ENCODE measurements at regions not wholly inside any gene's neighbourhood (a gene's known extent, or its start where the extent isn't known, plus 50 kb on each side); places are given as distances from the start of the nearest gene placed in this dataset.
A peak's percentile ranks its signal among the peaks of the same experiment; 100 is the strongest.

DNA sequence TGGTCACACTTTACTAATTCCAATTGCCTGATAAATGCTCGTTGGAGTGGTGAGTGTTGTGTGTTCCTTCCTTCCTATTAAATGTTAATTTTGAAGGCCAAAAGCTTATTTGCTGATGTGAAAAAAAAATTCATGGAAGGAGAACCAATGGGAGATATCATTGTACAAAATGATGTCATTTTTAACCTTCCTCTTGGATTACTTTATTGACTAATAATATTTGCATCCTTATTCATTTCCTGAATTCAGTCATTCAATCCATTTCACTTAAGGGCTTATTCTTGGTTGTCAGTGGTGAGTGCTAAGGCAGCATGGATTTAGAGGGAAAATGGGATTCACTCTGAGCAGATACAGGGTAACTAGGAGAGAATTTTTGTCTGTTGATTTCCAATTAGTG, 216.0 kb upstream of the HTR2A start:
- Histone ChIP-seq H3K27ac (ENCODE audit: extremely low read length, insufficient read depth, low read length) (no peak overlapping the region), H3K27me3 (ENCODE audit: control insufficient read depth in 1 of 2, insufficient read depth in 2 of 2, low read length in 2 of 2) (no peaks in the 10 kb centered on the region; a peak in 1 of 5 replicates), H3K4me2 (ENCODE audit: low read depth, low read length) (no peak overlapping the region), H3K9ac (ENCODE audit: insufficient read depth, low read depth, low read length) (no peak overlapping the region), H2AFZ (ENCODE audit: low read length) (no peak overlapping the region), H3K36me3 (replicated peaks in 1 of 2; ENCODE audit: control insufficient read depth in 1 of 2, insufficient read depth in 2 of 2, low read length in 2 of 2) (no peaks in the 10 kb centered on the region), H3K4me3 (replicated peaks in 1 of 3; ENCODE audit: insufficient read depth in 1 of 3, low read depth in 2 of 3, low read length in 3 of 3) (no peak overlapping the region), H3K4me1 (ENCODE audit: insufficient read depth, low read length) (no peaks in the 10 kb centered on the region), H4K20me1 (ENCODE audit: insufficient read depth, low read length) (no peaks in the 10 kb centered on the region), H3K9me3 (ENCODE audit: low read length) (no peaks in the 10 kb centered on the region), H3K79me2 (ENCODE audit: insufficient read depth, low read length) (no peaks in the 10 kb centered on the region)
- no peak for ATAC-seq
- no peak for DNase-seq (ENCODE audit: low spot score)
- intact Hi-C loops (cut with micrococcal nuclease; ENCODE audit: unreplicated experiment) (no loop called here), in situ Hi-C loops (cut with HindIII; ENCODE audit: extremely low pct_ligation_motif_present, low pct_unique_long_range_greater_than_20kb) (no loop called here)
- ChIA-PET CTCF (ENCODE audit: low intra/inter-chr PET ratio, low total read pairs) (no interaction called here), POLR2A (no interaction called here)
- 0% methylated on average over 1 of the region's 1 CpG for WGBS (ENCODE audit: low lambda C conversion rate)
- no TSS peak for BruUV-seq (replicated peaks)
- TF ChIP-seq, protein P1, sequence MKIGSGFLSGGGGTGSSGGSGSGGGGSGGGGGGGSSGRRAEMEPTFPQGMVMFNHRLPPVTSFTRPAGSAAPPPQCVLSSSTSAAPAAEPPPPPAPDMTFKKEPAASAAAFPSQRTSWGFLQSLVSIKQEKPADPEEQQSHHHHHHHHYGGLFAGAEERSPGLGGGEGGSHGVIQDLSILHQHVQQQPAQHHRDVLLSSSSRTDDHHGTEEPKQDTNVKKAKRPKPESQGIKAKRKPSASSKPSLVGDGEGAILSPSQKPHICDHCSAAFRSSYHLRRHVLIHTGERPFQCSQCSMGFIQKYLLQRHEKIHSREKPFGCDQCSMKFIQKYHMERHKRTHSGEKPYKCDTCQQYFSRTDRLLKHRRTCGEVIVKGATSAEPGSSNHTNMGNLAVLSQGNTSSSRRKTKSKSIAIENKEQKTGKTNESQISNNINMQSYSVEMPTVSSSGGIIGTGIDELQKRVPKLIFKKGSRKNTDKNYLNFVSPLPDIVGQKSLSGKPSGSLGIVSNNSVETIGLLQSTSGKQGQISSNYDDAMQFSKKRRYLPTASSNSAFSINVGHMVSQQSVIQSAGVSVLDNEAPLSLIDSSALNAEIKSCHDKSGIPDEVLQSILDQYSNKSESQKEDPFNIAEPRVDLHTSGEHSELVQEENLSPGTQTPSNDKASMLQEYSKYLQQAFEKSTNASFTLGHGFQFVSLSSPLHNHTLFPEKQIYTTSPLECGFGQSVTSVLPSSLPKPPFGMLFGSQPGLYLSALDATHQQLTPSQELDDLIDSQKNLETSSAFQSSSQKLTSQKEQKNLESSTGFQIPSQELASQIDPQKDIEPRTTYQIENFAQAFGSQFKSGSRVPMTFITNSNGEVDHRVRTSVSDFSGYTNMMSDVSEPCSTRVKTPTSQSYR (CRISPR knock-in tag; IDR thresholded peaks at IDR 0.05; ENCODE audit: borderline replicate concordance) = no peak
- no peak for TF ChIP-seq ZNF776 (CRISPR knock-in tag; IDR thresholded peaks at IDR 0.05)
- peak; percentile 70 for TF ChIP-seq ATF7 (IDR thresholded peaks at IDR 0.05)
- TF ChIP-seq ATF7 (CRISPR knock-in tag; IDR thresholded peaks at IDR 0.05) = no peak
- FAIRE-seq = no peak

DNA sequence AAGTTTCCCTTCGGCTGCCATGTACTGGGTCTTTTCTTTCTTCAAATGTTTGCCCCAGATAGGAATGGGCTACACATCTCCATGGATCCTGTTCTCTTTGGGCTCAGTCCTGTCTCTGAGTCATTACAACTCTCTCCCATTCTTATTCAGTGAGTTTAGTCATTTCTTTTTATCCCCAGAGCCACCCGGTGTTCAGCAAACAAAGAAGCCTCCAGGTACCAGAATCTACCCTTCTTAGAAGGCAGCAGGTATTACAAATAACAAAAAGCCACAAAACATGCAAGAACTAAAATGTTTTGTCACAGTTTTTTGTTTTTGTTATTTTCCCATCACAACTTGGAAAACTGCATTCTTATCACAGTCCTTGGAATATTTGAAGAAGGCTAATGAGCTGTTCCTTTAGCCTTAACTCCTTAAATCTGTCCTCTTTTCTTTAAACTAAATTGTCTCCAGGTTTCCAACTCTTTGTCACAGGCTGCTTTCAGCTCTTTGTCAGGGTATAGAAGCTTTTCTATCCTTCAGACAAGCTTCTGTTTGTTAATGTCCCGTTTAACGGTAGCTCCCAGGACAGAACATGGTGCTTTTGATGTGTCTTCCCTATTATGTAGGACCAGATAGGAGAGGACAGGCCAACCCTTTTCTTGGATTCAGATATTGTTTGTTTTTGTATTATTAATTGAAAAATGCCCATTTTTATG, 215.5 kb upstream of the HTR2A start:
- no peak overlapping the region for H3K4me3 ChIP-seq (replicated peaks in 1 of 3; ENCODE audit: insufficient read depth in 1 of 3, low read depth in 2 of 3, low read length in 3 of 3)
- no peaks in the 10 kb centered on the region for H4K20me1 ChIP-seq (ENCODE audit: insufficient read depth, low read length)
- in situ Hi-C loops (cut with HindIII; ENCODE audit: extremely low pct_ligation_motif_present, low pct_unique_long_range_greater_than_20kb) = no loop called here
- POLR2A ChIA-PET = no interaction called here
- H2AFZ ChIP-seq (ENCODE audit: low read length) = no peak overlapping the region
- H3K79me2 ChIP-seq (ENCODE audit: insufficient read depth, low read length) = no peaks in the 10 kb centered on the region
- no peaks in the 10 kb centered on the region for H3K36me3 ChIP-seq (replicated peaks in 1 of 2; ENCODE audit: control insufficient read depth in 1 of 2, insufficient read depth in 2 of 2, low read length in 2 of 2)
- H3K9ac ChIP-seq (ENCODE audit: insufficient read depth, low read depth, low read length) = no peak overlapping the region
- no peak for DNase-seq (ENCODE audit: low spot score)
- H3K9me3 ChIP-seq (ENCODE audit: low read length) = no peaks in the 10 kb centered on the region
- under 1% methylated on average over 4 of the region's 4 CpGs for WGBS (ENCODE audit: low lambda C conversion rate)
- no peaks in the 10 kb centered on the region; a peak in 1 of 5 replicates for H3K27me3 ChIP-seq (ENCODE audit: control insufficient read depth in 1 of 2, insufficient read depth in 2 of 2, low read length in 2 of 2)
- BruUV-seq (replicated peaks) = no TSS peak
- H3K27ac ChIP-seq (ENCODE audit: extremely low read length, insufficient read depth, low read length) = no peak overlapping the region
- H3K4me2 ChIP-seq (ENCODE audit: low read depth, low read length) = no peak overlapping the region
- H3K4me1 ChIP-seq (ENCODE audit: insufficient read depth, low read length) = no peaks in the 10 kb centered on the region
- intact Hi-C loops (cut with micrococcal nuclease; ENCODE audit: unreplicated experiment) = no loop called here
- no peak for FAIRE-seq
- no peak for ATAC-seq
- CTCF ChIA-PET (ENCODE audit: low intra/inter-chr PET ratio, low total read pairs) = no interaction called here
- TF ChIP-seq ZEB1 (IDR thresholded peaks at IDR 0.05; ENCODE audit: insufficient replicate concordance, low read depth) (no peak), NFE2 (CRISPR knock-in tag; IDR thresholded peaks at IDR 0.05) (no peak), ZSCAN25 (CRISPR knock-in tag; IDR thresholded peaks at IDR 0.05) (no peak), NFYC (CRISPR knock-in tag; IDR thresholded peaks at IDR 0.05) (no peak), ATM (IDR thresholded peaks at IDR 0.05; ENCODE audit: borderline replicate concordance) (no peak), ZNF619 (CRISPR knock-in tag; IDR thresholded peaks at IDR 0.05) (no peak), KDM2A (CRISPR knock-in tag; IDR thresholded peaks at IDR 0.05; ENCODE audit: borderline replicate concordance, low read depth) (no peak), ZNF460 (CRISPR knock-in tag; IDR thresholded peaks at IDR 0.05; ENCODE audit: borderline replicate concordance) (no peak), HIVEP1 (CRISPR knock-in tag; IDR thresholded peaks at IDR 0.05) (no peak), MEIS1 (CRISPR knock-in tag; IDR thresholded peaks at IDR 0.05; ENCODE audit: borderline replicate concordance) (no peak), HMGA1 (CRISPR knock-in tag; conservative IDR thresholded peaks at IDR 0.05) (no peak)
- TF ChIP-seq, protein P2, sequence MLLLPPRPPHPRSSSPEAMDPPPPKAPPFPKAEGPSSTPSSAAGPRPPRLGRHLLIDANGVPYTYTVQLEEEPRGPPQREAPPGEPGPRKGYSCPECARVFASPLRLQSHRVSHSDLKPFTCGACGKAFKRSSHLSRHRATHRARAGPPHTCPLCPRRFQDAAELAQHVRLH (CRISPR knock-in tag; IDR thresholded peaks at IDR 0.05; ENCODE audit: borderline replicate concordance, low read depth) = no peak

Measured in HepG2 (cell line).